ENCODE measurements at regions not wholly inside any gene's neighbourhood (a gene's known extent, or its start where the extent isn't known, plus 50 kb on each side); places are given as distances from the start of the nearest gene placed in this dataset.

GRCh38 chr3:176412771-176413170, 784.5 kb downstream of the TBL1XR1 start:
- WGBS, 2 donors = 86 to 87% methylated on average over 3 of the region's 3 CpGs

DNA sequence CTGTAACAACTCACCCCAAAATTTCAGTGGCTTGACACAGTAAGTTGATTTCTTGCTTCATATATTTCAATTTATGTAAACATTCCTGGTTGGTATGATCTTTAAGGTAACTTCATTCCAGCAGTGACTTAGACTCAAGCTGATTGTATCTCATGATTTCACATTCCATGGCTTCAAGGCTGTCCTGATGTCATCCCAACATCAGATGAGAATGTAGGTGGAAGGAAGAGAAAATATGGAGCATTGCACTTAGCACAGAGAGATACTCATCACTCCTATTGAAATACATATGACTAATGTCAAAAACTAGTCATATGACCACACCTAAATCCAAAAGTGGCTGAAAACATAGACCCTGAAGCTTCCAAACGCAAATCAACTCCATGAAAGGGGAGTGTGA, 793.8 kb downstream of the TBL1XR1 start:
- no peak for TF ChIP-seq CTCF (IDR thresholded peaks at IDR 0.05; ENCODE audit: control extremely low read depth, extremely low read depth)
- 93 to 97% methylated on average over 1 of the region's 1 CpG for WGBS, 2 donors
- H3K27ac ChIP-seq (ENCODE audit: low read depth in 1 of 2, low read length in 1 of 2) = no peak overlapping the region

More at GRCh38 chr3:176412771-176413170, 784.5 kb downstream of the TBL1XR1 start:
- ATAC-seq (ENCODE audit: insufficient read depth, low FRiP score) (no peak), DNase-seq (no peak)
- Histone ChIP-seq H3K9me3 (ENCODE audit: control insufficient read depth in 4 of 4, insufficient read depth in 3 of 4, low read length in 3 of 4) (no peaks in the 10 kb centered on the region), H3K9ac (ENCODE audit: insufficient read depth in 1 of 2, low read length in 2 of 2) (no peak overlapping the region), H3K4me3 (no peak overlapping the region), H3K27me3 (ENCODE audit: control insufficient read depth in 3 of 3, insufficient read depth in 3 of 3, low read length in 2 of 3) (no peaks in the 10 kb centered on the region), H3K36me3 (ENCODE audit: control insufficient read depth in 4 of 4, insufficient read depth in 4 of 4, low read length in 4 of 4) (no peaks in the 10 kb centered on the region), H3K27ac (ENCODE audit: low read depth in 1 of 2, low read length in 1 of 2) (no peak overlapping the region), H3K4me1 (ENCODE audit: control insufficient read depth in 5 of 5, insufficient read depth in 5 of 5, low read length in 5 of 5) (peaks cover 0 to 5% (median 0%) of the 10 kb centered on the region in 5 donors)
- TF ChIP-seq CTCF (IDR thresholded peaks at IDR 0.05; ENCODE audit: control extremely low read depth, extremely low read depth) = no peak

GRCh38 chr3:176401211-176401610, 796.1 kb downstream of the TBL1XR1 start:
- DNase-seq = peak; percentile 19 to 64 (median 63)
- WGBS, 2 donors = 66 to 72% methylated on average over 3 of the region's 3 CpGs
- Histone ChIP-seq H3K27ac (ENCODE audit: low read depth in 1 of 2, low read length in 1 of 2) (no peak overlapping the region), H3K36me3 (ENCODE audit: control insufficient read depth in 4 of 4, insufficient read depth in 4 of 4, low read length in 4 of 4) (no peaks in the 10 kb centered on the region), H3K9me3 (ENCODE audit: control insufficient read depth in 4 of 4, insufficient read depth in 3 of 4, low read length in 3 of 4) (peaks cover 0 to under 1% (median 0%) of the 10 kb centered on the region in 4 donors), H3K27me3 (ENCODE audit: control insufficient read depth in 3 of 3, insufficient read depth in 3 of 3, low read length in 2 of 3) (no peaks in the 10 kb centered on the region), H3K9ac (ENCODE audit: insufficient read depth in 1 of 2, low read length in 2 of 2) (no peak overlapping the region), H3K4me3 (no peak overlapping the region), H3K4me1 (ENCODE audit: control insufficient read depth in 5 of 5, insufficient read depth in 5 of 5, low read length in 5 of 5) (peaks cover 0 to 7% (median 0%) of the 10 kb centered on the region in 5 donors)
- TF ChIP-seq CTCF (IDR thresholded peaks at IDR 0.05; ENCODE audit: control extremely low read depth, extremely low read depth) = no peak
- ATAC-seq (ENCODE audit: insufficient read depth, low FRiP score) = no peak

More for the DNA sequence above, 793.8 kb downstream of the TBL1XR1 start:
- DNase-seq = no peak
- no peak for ATAC-seq (ENCODE audit: insufficient read depth, low FRiP score)
- no peak overlapping the region for H3K4me3 ChIP-seq
- H3K27me3 ChIP-seq (ENCODE audit: control insufficient read depth in 3 of 3, insufficient read depth in 3 of 3, low read length in 2 of 3) = no peaks in the 10 kb centered on the region
- H3K4me1 ChIP-seq (ENCODE audit: control insufficient read depth in 5 of 5, insufficient read depth in 5 of 5, low read length in 5 of 5) = peaks cover 0 to 7% (median 0%) of the 10 kb centered on the region in 5 donors
- no peaks in the 10 kb centered on the region for H3K36me3 ChIP-seq (ENCODE audit: control insufficient read depth in 4 of 4, insufficient read depth in 4 of 4, low read length in 4 of 4)
- no peaks in the 10 kb centered on the region for H3K9me3 ChIP-seq (ENCODE audit: control insufficient read depth in 4 of 4, insufficient read depth in 3 of 4, low read length in 3 of 4)
- no peak overlapping the region for H3K9ac ChIP-seq (ENCODE audit: insufficient read depth in 1 of 2, low read length in 2 of 2)

GRCh38 chr3:176399193-176399592, 798.1 kb downstream of the TBL1XR1 start:
- DNase-seq = no peak
- no peak for TF ChIP-seq CTCF (IDR thresholded peaks at IDR 0.05; ENCODE audit: control extremely low read depth, extremely low read depth)
- 77 to 80% methylated on average over 2 of the region's 2 CpGs for WGBS, 2 donors
- Histone ChIP-seq H3K4me3 (no peak overlapping the region), H3K9me3 (ENCODE audit: control insufficient read depth in 4 of 4, insufficient read depth in 3 of 4, low read length in 3 of 4) (peaks cover 0 to 6% (median 0%) of the 10 kb centered on the region in 4 donors), H3K4me1 (ENCODE audit: control insufficient read depth in 5 of 5, insufficient read depth in 5 of 5, low read length in 5 of 5) (peaks cover 0 to 7% (median 0%) of the 10 kb centered on the region in 5 donors), H3K9ac (ENCODE audit: insufficient read depth in 1 of 2, low read length in 2 of 2) (no peak overlapping the region), H3K27me3 (ENCODE audit: control insufficient read depth in 3 of 3, insufficient read depth in 3 of 3, low read length in 2 of 3) (no peaks in the 10 kb centered on the region), H3K27ac (ENCODE audit: low read depth in 1 of 2, low read length in 1 of 2) (no peak overlapping the region), H3K36me3 (ENCODE audit: control insufficient read depth in 4 of 4, insufficient read depth in 4 of 4, low read length in 4 of 4) (no peaks in the 10 kb centered on the region)
- ATAC-seq (ENCODE audit: insufficient read depth, low FRiP score) = no peak
